Stimulated activated CD4-positive, alpha-beta T cell treated with anti-CD3 and anti-CD28 coated beads, Interleukin-15, amount 100 ng/mL, for 48 hours (primary cell): ENCODE measurements at regions not wholly inside any gene's neighbourhood (a gene's known extent, or its start where the extent isn't known, plus 50 kb on each side); places are given as distances from the start of the nearest gene placed in this dataset.
"Not testable (repeated sequence)": the region's sequence is repeated elsewhere in the genome, so short reads cannot be mapped to it uniquely, and the experiment has no call there.

ENCODE experiments used
- DNase-seq, 2 donors: peaks; one replicate each; pipeline ENCODE4 v3.0.0-alpha.2; 2020; ENCODE audit warnings: low read depth in 2 of 2

- DNase-seq: no peak
Observed at GRCh38 chrX:63466690-63467089, 115.6 kb upstream of the SPIN4 start.

GRCh38 chrX:63458981-63459380 lies 107.8 kb upstream of the SPIN4 start:
- no peak for DNase-seq

- no peak for DNase-seq
Observed at GRCh38 chrX:63453571-63453970, 102.4 kb upstream of the SPIN4 start.

GRCh38 chrX:63441717-63442116 lies 90.6 kb upstream of the SPIN4 start:
- DNase-seq: no peak

- DNase-seq: no peak
Observed at GRCh38 chrX:63439580-63439979, 88.4 kb upstream of the SPIN4 start.

GRCh38 chrX:63436865-63437264 lies 85.7 kb upstream of the SPIN4 start:
- no peak for DNase-seq

GRCh38 chrX:63434665-63435064 lies 83.5 kb upstream of the SPIN4 start:
- no peak for DNase-seq

DNA sequence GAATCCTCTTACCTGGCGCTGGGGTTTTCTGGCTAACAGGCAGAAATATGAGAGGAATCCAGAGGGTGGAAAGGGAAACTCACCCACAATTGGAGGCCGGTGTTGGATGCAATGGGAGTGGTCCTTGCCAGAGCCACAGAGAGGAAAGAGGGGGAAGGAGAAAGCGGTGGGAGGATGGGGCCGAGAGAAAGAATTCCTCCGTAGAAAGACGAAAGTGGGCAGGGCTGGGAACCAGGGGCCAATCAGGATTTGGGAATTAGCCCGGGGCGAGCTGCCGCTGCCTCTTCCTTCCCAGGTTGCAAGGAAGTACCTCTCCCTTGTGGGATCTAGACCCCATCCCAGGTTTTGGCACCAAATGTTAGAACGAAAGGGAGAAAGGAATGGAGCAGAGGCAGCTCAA lies 83.1 kb upstream of the SPIN4 start:
- no peak for DNase-seq

GRCh38 chrX:63430026-63430425 lies 78.9 kb upstream of the SPIN4 start:
- DNase-seq: no peak

GRCh38 chrX:63428348-63428747 lies 77.2 kb upstream of the SPIN4 start:
- no peak for DNase-seq

DNA sequence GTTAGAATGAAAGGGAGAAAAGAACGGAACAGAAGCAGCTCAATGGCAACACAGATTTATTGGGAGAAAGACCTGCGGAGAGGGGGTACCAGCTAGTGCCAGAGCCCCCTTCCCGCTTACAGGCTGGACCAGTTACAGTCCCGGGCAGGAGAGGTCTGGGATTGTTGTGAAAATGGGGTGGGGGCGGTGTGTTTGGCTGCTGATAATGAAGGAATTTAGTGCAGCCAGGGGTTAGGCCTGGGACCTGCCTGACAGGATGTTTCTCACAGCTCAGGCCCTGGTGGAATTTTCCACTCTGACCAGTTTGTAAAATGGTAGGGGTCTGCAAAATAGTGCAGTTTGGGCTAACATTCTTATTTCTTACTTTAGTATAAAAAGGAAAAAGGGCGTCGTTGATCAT lies 75.4 kb upstream of the SPIN4 start:
- DNase-seq: no peak

GRCh38 chrX:63424063-63424462 lies 72.9 kb upstream of the SPIN4 start:
- no peak for DNase-seq

GRCh38 chrX:63421411-63421810 lies 70.3 kb upstream of the SPIN4 start:
- DNase-seq: no peak

DNA sequence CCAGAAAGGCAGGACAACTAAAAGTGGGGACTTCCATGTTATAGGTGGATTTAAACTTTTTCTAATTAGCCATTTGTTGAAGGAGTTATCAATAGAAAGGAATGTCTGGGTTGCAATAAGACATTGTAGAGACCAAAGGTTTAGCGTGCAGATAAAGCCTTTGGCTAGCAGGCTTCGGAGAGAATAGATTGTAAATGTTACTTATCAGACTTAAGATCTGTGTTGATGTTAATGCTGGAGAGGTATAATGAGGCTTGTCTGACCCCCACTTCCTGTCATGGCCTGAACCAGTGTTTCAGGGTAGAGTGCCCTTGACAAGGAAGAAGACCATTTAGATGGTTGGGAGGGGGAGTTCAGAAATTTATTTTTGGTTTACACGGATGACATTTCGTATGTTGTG lies 67.1 kb upstream of the SPIN4 start:
- DNase-seq: no peak

- DNase-seq: no peak
Observed at GRCh38 chrX:63417649-63418048, 66.5 kb upstream of the SPIN4 start.

DNA sequence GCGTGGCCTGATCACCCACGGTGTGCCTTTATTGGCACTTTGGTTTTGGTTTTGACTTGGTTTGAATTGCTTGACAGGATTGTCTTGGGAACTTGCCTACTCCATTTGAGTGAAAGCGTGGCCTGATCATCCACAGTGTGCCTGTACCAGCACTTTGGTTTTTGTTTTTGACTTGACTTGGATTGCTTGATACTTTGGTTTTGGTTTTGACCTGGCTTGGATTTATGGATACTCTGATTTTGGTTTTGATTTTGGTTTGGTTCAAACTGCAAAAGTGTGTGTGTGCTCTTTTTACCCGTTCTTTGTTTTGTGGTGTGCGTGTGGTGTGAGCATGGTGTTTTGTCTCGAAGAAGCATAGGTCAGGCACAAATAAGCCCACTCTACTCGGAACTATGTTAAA lies 58.8 kb upstream of the SPIN4 start:
- DNase-seq: not testable (repeated sequence)

- DNase-seq: no peak
Observed at GRCh38 chrX:63408050-63408449, 56.9 kb upstream of the SPIN4 start.

GRCh38 chrX:63404332-63404731 lies 53.2 kb upstream of the SPIN4 start:
- DNase-seq: no peak

DNA sequence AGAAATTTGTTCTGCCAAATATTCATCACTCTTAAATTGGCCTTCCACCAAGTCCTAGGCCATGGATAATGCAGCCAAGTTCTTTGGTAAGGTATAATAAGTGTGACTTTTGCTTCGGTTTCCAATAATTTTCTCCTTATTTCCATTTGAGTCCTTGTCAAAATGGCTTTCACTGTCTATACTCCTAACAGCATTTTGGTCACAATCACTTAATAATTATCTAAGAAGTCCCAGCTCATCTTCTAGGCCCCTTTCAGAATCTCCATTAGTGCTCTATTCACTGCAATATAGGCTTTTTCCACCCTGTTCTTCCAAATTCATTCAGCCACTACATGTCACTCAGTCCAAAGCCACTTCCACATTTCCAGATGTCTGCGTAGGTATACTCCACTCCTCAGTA lies 51.0 kb upstream of the SPIN4 start:
- no peak for DNase-seq
